ENCODE measurements at regions not wholly inside any gene's neighbourhood (a gene's known extent, or its start where the extent isn't known, plus 50 kb on each side); places are given as distances from the start of the nearest gene placed in this dataset.

GRCh38 chr3:20326541-20326940, 140.5 kb upstream of the SGO1 start:
- Mint-ChIP-seq H3K27me3 (ENCODE audit: low read depth) (no peaks in the 10 kb centered on the region; the same call in 1 of the 2 replicates), H3K9me3 (no peaks in the 10 kb centered on the region), H3K36me3 (ENCODE audit: insufficient read depth in 1 of 3, low read depth in 3 of 3) (peaks cover 0 to 2% (median 0%) of the 10 kb centered on the region in 3 experiments; a peak in 1 of 7 replicates), H3K4me3 (no peak overlapping the region), H3K4me1 (peaks cover 10 to 15% of the 10 kb centered on the region in 2 experiments), H3K27ac (no peak overlapping the region)
- TF ChIP-seq CTCF (conservative IDR thresholded peaks at IDR 0.05) = no peak
- H3K18ac ChIP-seq (ENCODE audit: insufficient read length, low read depth, low read length) = no peak overlapping the region
- no peaks in the 10 kb centered on the region for H3K27me3 ChIP-seq (ENCODE audit: insufficient read depth, low read length)
- no peaks in the 10 kb centered on the region for H3K79me2 ChIP-seq (ENCODE audit: insufficient read depth, low read length)
- H4K91ac ChIP-seq (ENCODE audit: insufficient read length, low read depth, low read length) = no peak overlapping the region
- no peak overlapping the region for H2BK20ac ChIP-seq (ENCODE audit: low read depth, low read length, poor library complexity, severe bottlenecking)
- H3K27ac ChIP-seq (ENCODE audit: insufficient read length, low read depth, low read length) = no peak overlapping the region
- no peaks in the 10 kb centered on the region for H3K23me2 ChIP-seq (ENCODE audit: insufficient read length, low read depth, low read length, poor library complexity, severe bottlenecking)
- no peak overlapping the region for H3K4me2 ChIP-seq (ENCODE audit: insufficient read depth, insufficient read length, low read length)
- no peak overlapping the region for H2BK5ac ChIP-seq (ENCODE audit: insufficient read length, low read length)
- H3K23ac ChIP-seq (ENCODE audit: insufficient read length, low read depth, low read length) = no peak overlapping the region
- H3K56ac ChIP-seq (ENCODE audit: insufficient read length, low read depth, low read length) = no peak overlapping the region
- no peak overlapping the region for H4K8ac ChIP-seq (replicated peaks; ENCODE audit: insufficient read length, low read depth, low read length)
- no peak overlapping the region for H2BK15ac ChIP-seq (ENCODE audit: low read depth, low read length)
- H3K9ac ChIP-seq (ENCODE audit: extremely low read depth, insufficient read length, low read length) = no peak overlapping the region
- H4K20me1 ChIP-seq (ENCODE audit: control insufficient read depth, insufficient read depth, insufficient read length) = no peaks in the 10 kb centered on the region
- H2AFZ ChIP-seq (ENCODE audit: low read length) = no peak overlapping the region
- no peaks in the 10 kb centered on the region for H3K79me1 ChIP-seq (ENCODE audit: insufficient read depth, low read depth, low read length, poor library complexity, severe bottlenecking)
- no CpG with 5 or more reads among the region's 1 CpG for WGBS (ENCODE audit: extremely low coverage, insufficient read length, low lambda C conversion rate)
- H2BK12ac ChIP-seq (ENCODE audit: insufficient read length, low read depth, low read length) = no peak overlapping the region
- H2BK120ac ChIP-seq (ENCODE audit: low read depth, low read length, poor library complexity, severe bottlenecking) = no peak overlapping the region
- no peak overlapping the region for H4K5ac ChIP-seq (ENCODE audit: insufficient read length, low read depth, low read length)
- no peak overlapping the region for H3T11ph ChIP-seq (ENCODE audit: low read length)
- H3K14ac ChIP-seq (ENCODE audit: insufficient read depth, low read length) = no peak overlapping the region
- H3K4me1 ChIP-seq (ENCODE audit: insufficient read depth, low read length) = no peaks in the 10 kb centered on the region; the same call in 1 of the 2 replicates
- no peak overlapping the region for H3K4ac ChIP-seq (ENCODE audit: low read depth, low read length)
- H3K9me3 ChIP-seq (ENCODE audit: control insufficient read depth, low read depth, low read length) = no peaks in the 10 kb centered on the region
- DNase-seq = no peak
- H2AK5ac ChIP-seq (ENCODE audit: insufficient read length, low read length) = no peak overlapping the region

Data from H9 (cell line).